Loucy (cell line): ENCODE measurements at regions not wholly inside any gene's neighbourhood (a gene's known extent, or its start where the extent isn't known, plus 50 kb on each side); places are given as distances from the start of the nearest gene placed in this dataset.

Experiments
- H2AFZ ChIP-seq: fragments of 200-600 bp; sonication (generic); 2 replicates; pipeline ENCODE4 v1.6.0; 2016; ENCODE audit warnings: antibody characterized with exemption, mild to moderate bottlenecking, low read length, moderate library complexity
- H3F3A ChIP-seq: fragments of 200-600 bp; 2 replicates; pipeline ENCODE4 v1.6.0; 2016; ENCODE audit warnings: antibody characterized with exemption, low read depth, mild to moderate bottlenecking
- H3K27me3 ChIP-seq: fragments of 200-600 bp; sonication (generic); 2 replicates; pipeline ENCODE4 v1.6.1; 2014; ENCODE audit warnings: low read length, mild to moderate bottlenecking; ENCODE audit not compliant: insufficient read depth, poor library complexity, severe bottlenecking
- H3K36me3 ChIP-seq: fragments of 200-600 bp; sonication (generic); 2 replicates; pipeline ENCODE4 v1.6.1; 2016; ENCODE audit warnings: low read length; ENCODE audit not compliant: insufficient read depth
- H3K4me1 ChIP-seq: fragments of 200-600 bp; sonication (generic); 2 replicates; pipeline ENCODE4 v1.5.1; 2014; ENCODE audit warnings: low read length, mild to moderate bottlenecking; ENCODE audit not compliant: insufficient read depth, poor library complexity, severe bottlenecking
- H3K4me2 ChIP-seq: fragments of 200-600 bp; sonication (generic); 2 replicates; pipeline ENCODE4 v1.6.0; 2014; ENCODE audit warnings: antibody characterized with exemption, low read length, low read depth, mild to moderate bottlenecking; ENCODE audit not compliant: poor library complexity, severe bottlenecking
- H3K4me3 ChIP-seq: fragments of 200-600 bp; sonication (generic); 2 replicates; pipeline ENCODE4 v1.5.1; 2014; ENCODE audit warnings: low read length, mild to moderate bottlenecking, mixed read lengths; ENCODE audit not compliant: poor library complexity, severe bottlenecking
- H3K79me2 ChIP-seq: fragments of 200-600 bp; sonication (generic); 2 replicates; pipeline ENCODE4 v1.6.1; 2014; ENCODE audit warnings: low read length; ENCODE audit not compliant: insufficient read depth
- H3K9ac ChIP-seq: fragments of 200-600 bp; sonication (generic); 2 replicates; pipeline ENCODE4 v1.6.0; 2014; ENCODE audit warnings: mild to moderate bottlenecking, low read depth, low read length, moderate library complexity; ENCODE audit not compliant: poor library complexity, severe bottlenecking
- H3K9me2 ChIP-seq: fragments of 200-600 bp; sonication (generic); replicated peaks from 2 replicates; pipeline ENCODE4 v1.6.1; 2016; ENCODE audit warnings: low read depth, low read length, mixed read lengths
- H3K9me3 ChIP-seq: fragments of 200-600 bp; sonication (generic); 2 replicates; pipeline ENCODE4 v1.6.1; 2014; ENCODE audit warnings: mild to moderate bottlenecking, antibody characterized with exemption, low read length, low read depth; ENCODE audit not compliant: insufficient read depth
- H4K20me1 ChIP-seq: fragments of 200-600 bp; sonication (generic); 2 replicates; pipeline ENCODE4 v1.6.0; 2014; ENCODE audit warnings: antibody characterized with exemption, low read length, mild to moderate bottlenecking; ENCODE audit not compliant: insufficient read depth, poor library complexity, severe bottlenecking
- CTCF ChIP-seq: fragments of 200-600 bp; sonication (generic); conservative IDR thresholded peaks from 2 replicates; pipeline ENCODE4 v1.5.1; 2014; ENCODE audit warnings: mild to moderate bottlenecking, antibody characterized with exemption, low read length
- EZH2phosphoT487 ChIP-seq: fragments of 200-600 bp; IDR thresholded peaks from 2 replicates; pipeline ENCODE4 v1.6.1; 2018; ENCODE audit warnings: antibody characterized with exemption, mild to moderate bottlenecking, moderate library complexity, borderline replicate concordance

- peaks cover 5% of the 10 kb centered on the region for H3K4me1 ChIP-seq
- H3K4me2 ChIP-seq, result no peak overlapping the region
- no peaks in the 10 kb centered on the region for H3K36me3 ChIP-seq
- H2AFZ ChIP-seq, result no peak overlapping the region
- no peak overlapping the region for H3K9ac ChIP-seq
- no peaks in the 10 kb centered on the region for H3K27me3 ChIP-seq
- H3K4me3 ChIP-seq, result no peak overlapping the region
- H3K9me2 ChIP-seq, result no peaks in the 10 kb centered on the region
- no peaks in the 10 kb centered on the region for H4K20me1 ChIP-seq
- TF ChIP-seq CTCF (no peak), EZH2phosphoT487 (no peak)
- no peaks in the 10 kb centered on the region for H3K9me3 ChIP-seq
- H3F3A ChIP-seq, result no peaks in the 10 kb centered on the region
- H3K79me2 ChIP-seq, result no peaks in the 10 kb centered on the region
These were observed 86.0 kb upstream of the DUSP22 start for GRCh38 chr6:206264-206663.

GRCh38 chr6:208364-208763, 83.9 kb upstream of the DUSP22 start:
- Histone ChIP-seq H3K79me2 (no peaks in the 10 kb centered on the region), H2AFZ (no peak overlapping the region), H3K4me2 (no peak overlapping the region), H3K36me3 (no peaks in the 10 kb centered on the region), H3K4me1 (no peaks in the 10 kb centered on the region), H3K9me3 (no peaks in the 10 kb centered on the region), H3K4me3 (no peak overlapping the region), H4K20me1 (no peaks in the 10 kb centered on the region), H3K27me3 (no peaks in the 10 kb centered on the region), H3K9me2 (no peaks in the 10 kb centered on the region), H3F3A (no peaks in the 10 kb centered on the region), H3K9ac (no peak overlapping the region)
- TF ChIP-seq EZH2phosphoT487 (no peak), CTCF (no peak)

GRCh38 chr6:208938-209337, 83.3 kb upstream of the DUSP22 start:
- H3K4me3 ChIP-seq, result no peak overlapping the region
- no peak overlapping the region for H2AFZ ChIP-seq
- no peak overlapping the region for H3K9ac ChIP-seq
- H3K27me3 ChIP-seq, result no peaks in the 10 kb centered on the region
- H3K79me2 ChIP-seq, result no peaks in the 10 kb centered on the region
- H3F3A ChIP-seq, result no peaks in the 10 kb centered on the region
- H3K36me3 ChIP-seq, result no peaks in the 10 kb centered on the region
- no peaks in the 10 kb centered on the region for H3K9me2 ChIP-seq
- no peaks in the 10 kb centered on the region for H4K20me1 ChIP-seq
- no peaks in the 10 kb centered on the region for H3K9me3 ChIP-seq
- H3K4me1 ChIP-seq, result no peaks in the 10 kb centered on the region
- no peak overlapping the region for H3K4me2 ChIP-seq
- no peak for TF ChIP-seq EZH2phosphoT487
- no peak for TF ChIP-seq CTCF
